ENCODE measurements at regions not wholly inside any gene's neighbourhood (a gene's known extent, or its start where the extent isn't known, plus 50 kb on each side); places are given as distances from the start of the nearest gene placed in this dataset.
"Not testable (repeated sequence)": the region's sequence is repeated elsewhere in the genome, so short reads cannot be mapped to it uniquely, and the experiment has no call there.

GRCh38 chr2:228793116-228793515 is 478.0 kb downstream of the PID1 start:
- DNase-seq (ENCODE audit: low spot score): no peak

GRCh38 chr2:228786901-228787300 is 484.2 kb downstream of the PID1 start:
- no peak for DNase-seq (ENCODE audit: low spot score)

- DNase-seq (ENCODE audit: low spot score): no peak
These were observed 488.8 kb downstream of the PID1 start for GRCh38 chr2:228782281-228782680.

GRCh38 chr2:228777855-228778355 is 493.2 kb downstream of the PID1 start:
- no peak for DNase-seq (ENCODE audit: low spot score)

GRCh38 chr2:228774548-228774947 is 496.5 kb downstream of the PID1 start:
- DNase-seq (ENCODE audit: low spot score): no peak

- DNase-seq (ENCODE audit: low spot score): no peak
These were observed 499.3 kb downstream of the PID1 start for GRCh38 chr2:228771774-228772173.

GRCh38 chr2:228771315-228771714 is 499.8 kb downstream of the PID1 start:
- no peak for DNase-seq (ENCODE audit: low spot score)

GRCh38 chr2:228768818-228769217 is 502.3 kb downstream of the PID1 start:
- no peak for DNase-seq (ENCODE audit: low spot score)

- DNase-seq (ENCODE audit: low spot score): not testable (repeated sequence)
These were observed 502.9 kb downstream of the PID1 start for GRCh38 chr2:228768141-228768540.

- no peak for DNase-seq (ENCODE audit: low spot score)
These were observed 503.9 kb downstream of the PID1 start for GRCh38 chr2:228767196-228767595.

GRCh38 chr2:228763379-228763981 is 507.6 kb downstream of the PID1 start:
- DNase-seq (ENCODE audit: low spot score): no peak

GRCh38 chr2:228762565-228762964 is 508.5 kb downstream of the PID1 start:
- no peak for DNase-seq (ENCODE audit: low spot score)

GRCh38 chr2:228755661-228756060 is 515.4 kb downstream of the PID1 start:
- DNase-seq (ENCODE audit: low spot score): not testable (repeated sequence)

- no peak for DNase-seq (ENCODE audit: low spot score)
These were observed 523.6 kb downstream of the PID1 start for GRCh38 chr2:228747483-228747882.

GRCh38 chr2:228738671-228739380 is 532.3 kb downstream of the PID1 start:
- DNase-seq (ENCODE audit: low spot score): no peak

GRCh38 chr2:228735697-228736096 is 535.4 kb downstream of the PID1 start:
- no peak for DNase-seq (ENCODE audit: low spot score)

- DNase-seq (ENCODE audit: low spot score): no peak
These were observed 539.6 kb downstream of the PID1 start for GRCh38 chr2:228731517-228731916.

GRCh38 chr2:228728961-228729360 is 542.1 kb downstream of the PID1 start:
- no peak for DNase-seq (ENCODE audit: low spot score)

- DNase-seq (ENCODE audit: low spot score): no peak
These were observed 543.5 kb upstream of the SPHKAP start for GRCh38 chr2:228725031-228725430.

GRCh38 chr2:228723599-228723998 is 542.1 kb upstream of the SPHKAP start:
- DNase-seq (ENCODE audit: low spot score): no peak

- DNase-seq (ENCODE audit: low spot score): no peak
These were observed 540.8 kb upstream of the SPHKAP start for GRCh38 chr2:228722311-228722710.

GRCh38 chr2:228720895-228721294 is 539.4 kb upstream of the SPHKAP start:
- DNase-seq (ENCODE audit: low spot score): no peak

- DNase-seq (ENCODE audit: low spot score): no peak
These were observed 528.4 kb upstream of the SPHKAP start for GRCh38 chr2:228709788-228710371.
